ENCODE measurements at regions not wholly inside any gene's neighbourhood (a gene's known extent, or its start where the extent isn't known, plus 50 kb on each side); places are given as distances from the start of the nearest gene placed in this dataset.

DNA sequence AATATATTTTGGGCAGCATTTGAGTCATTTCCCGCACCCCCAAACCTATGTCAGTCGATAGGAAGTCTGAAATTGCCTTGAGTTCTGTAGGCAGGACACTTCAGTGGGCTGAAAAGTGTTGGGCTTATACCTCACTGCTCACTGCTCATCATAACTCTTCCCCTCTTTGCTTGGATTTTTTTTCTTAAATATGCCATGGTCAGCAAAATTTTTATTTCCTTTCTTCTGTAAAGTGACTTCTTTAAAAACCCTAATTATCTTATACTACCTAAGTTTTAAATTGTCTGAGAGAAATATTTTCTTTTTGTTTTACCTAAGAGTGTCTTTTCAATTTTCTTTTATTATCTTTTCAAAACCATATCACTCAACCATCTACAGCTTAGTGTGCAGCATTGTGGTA, 129.2 kb downstream of the KIF20B start:
- no peaks in the 10 kb centered on the region for H4K20me1 ChIP-seq (ENCODE audit: control insufficient read depth, extremely low read depth, insufficient read depth, low read length)
- TF ChIP-seq EZH2 (IDR thresholded peaks at IDR 0.05; ENCODE audit: low read length): no peak
- TF ChIP-seq, protein P1, sequence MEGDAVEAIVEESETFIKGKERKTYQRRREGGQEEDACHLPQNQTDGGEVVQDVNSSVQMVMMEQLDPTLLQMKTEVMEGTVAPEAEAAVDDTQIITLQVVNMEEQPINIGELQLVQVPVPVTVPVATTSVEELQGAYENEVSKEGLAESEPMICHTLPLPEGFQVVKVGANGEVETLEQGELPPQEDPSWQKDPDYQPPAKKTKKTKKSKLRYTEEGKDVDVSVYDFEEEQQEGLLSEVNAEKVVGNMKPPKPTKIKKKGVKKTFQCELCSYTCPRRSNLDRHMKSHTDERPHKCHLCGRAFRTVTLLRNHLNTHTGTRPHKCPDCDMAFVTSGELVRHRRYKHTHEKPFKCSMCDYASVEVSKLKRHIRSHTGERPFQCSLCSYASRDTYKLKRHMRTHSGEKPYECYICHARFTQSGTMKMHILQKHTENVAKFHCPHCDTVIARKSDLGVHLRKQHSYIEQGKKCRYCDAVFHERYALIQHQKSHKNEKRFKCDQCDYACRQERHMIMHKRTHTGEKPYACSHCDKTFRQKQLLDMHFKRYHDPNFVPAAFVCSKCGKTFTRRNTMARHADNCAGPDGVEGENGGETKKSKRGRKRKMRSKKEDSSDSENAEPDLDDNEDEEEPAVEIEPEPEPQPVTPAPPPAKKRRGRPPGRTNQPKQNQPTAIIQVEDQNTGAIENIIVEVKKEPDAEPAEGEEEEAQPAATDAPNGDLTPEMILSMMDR (optimal IDR thresholded peaks at IDR 0.05 in 1 of 3, IDR thresholded peaks at IDR 0.05 in 1 of 3, conservative IDR thresholded peaks at IDR 0.05 in 1 of 3; ENCODE audit: extremely low read depth in 1 of 3, insufficient read depth in 2 of 3, low read length in 3 of 3): no peak
- no peaks in the 10 kb centered on the region for H3K4me1 ChIP-seq (ENCODE audit: control insufficient read depth, extremely low read depth, insufficient read depth, low read length)
- no peak overlapping the region for H3K4me3 ChIP-seq (ENCODE audit: control insufficient read depth in 2 of 3, extremely low read depth in 1 of 3, insufficient read depth in 2 of 3, low read depth in 1 of 3, low read length in 3 of 3)
- H3K4me2 ChIP-seq (ENCODE audit: control insufficient read depth, extremely low read depth, insufficient read depth, low read depth, low read length): no peak overlapping the region
- FAIRE-seq (no peak), DNase-seq (ENCODE audit: low read depth, low spot score) (no peak)
- no peak overlapping the region for H2AFZ ChIP-seq (ENCODE audit: control insufficient read depth, low read length)
- H3K9ac ChIP-seq (ENCODE audit: control insufficient read depth, extremely low read depth, insufficient read depth, low read length): no peak overlapping the region
- dilution Hi-C loops (cut with MboI; ENCODE audit: extremely low pct_ligation_motif_present, low sequenced_read_pairs): no loop called here
- no peaks in the 10 kb centered on the region for H3K36me3 ChIP-seq (ENCODE audit: control insufficient read depth in 2 of 2, extremely low read depth in 1 of 2, insufficient read depth in 2 of 2, low read length in 2 of 2)
- H3K27ac ChIP-seq (ENCODE audit: control insufficient read depth, insufficient read depth, low read length): no peak overlapping the region
- no peaks in the 10 kb centered on the region for H3K27me3 ChIP-seq (ENCODE audit: control insufficient read depth, extremely low read depth, insufficient read depth, low read length)
- H3K9me1 ChIP-seq (ENCODE audit: control insufficient read depth, extremely low read depth, insufficient read depth, low read length): no peaks in the 10 kb centered on the region
- no peaks in the 10 kb centered on the region for H3K9me3 ChIP-seq (ENCODE audit: control insufficient read depth, low read depth, low read length)
- no peaks in the 10 kb centered on the region for H3K79me2 ChIP-seq (ENCODE audit: control insufficient read depth, insufficient read depth, low read length)

DNA sequence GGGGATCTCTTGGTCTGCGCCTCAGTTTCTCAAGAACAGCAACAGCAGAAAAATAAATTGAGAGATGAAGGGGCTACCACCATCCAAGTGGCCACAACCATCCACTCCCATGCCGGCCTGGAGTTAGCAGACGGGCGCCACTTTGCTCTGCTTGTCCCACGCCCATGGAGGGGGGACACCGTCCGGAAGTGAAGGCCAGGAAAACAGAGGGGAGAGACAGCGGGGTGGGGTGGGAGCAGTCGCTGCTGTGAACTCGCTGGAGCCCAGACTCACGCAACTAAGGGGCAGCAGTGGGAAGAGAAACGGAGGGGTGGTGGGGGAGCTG, 135.4 kb downstream of the KIF20B start:
- H4K20me1 ChIP-seq (ENCODE audit: control insufficient read depth, extremely low read depth, insufficient read depth, low read length): no peaks in the 10 kb centered on the region
- no peaks in the 10 kb centered on the region for H3K79me2 ChIP-seq (ENCODE audit: control insufficient read depth, insufficient read depth, low read length)
- no peaks in the 10 kb centered on the region for H3K36me3 ChIP-seq (ENCODE audit: control insufficient read depth in 2 of 2, extremely low read depth in 1 of 2, insufficient read depth in 2 of 2, low read length in 2 of 2)
- H3K4me1 ChIP-seq (ENCODE audit: control insufficient read depth, extremely low read depth, insufficient read depth, low read length): peaks cover 8% of the 10 kb centered on the region
- no peak overlapping the region for H3K9ac ChIP-seq (ENCODE audit: control insufficient read depth, extremely low read depth, insufficient read depth, low read length)
- no peak overlapping the region for H3K27ac ChIP-seq (ENCODE audit: control insufficient read depth, insufficient read depth, low read length)
- H3K9me1 ChIP-seq (ENCODE audit: control insufficient read depth, extremely low read depth, insufficient read depth, low read length): no peaks in the 10 kb centered on the region
- no peaks in the 10 kb centered on the region for H3K27me3 ChIP-seq (ENCODE audit: control insufficient read depth, extremely low read depth, insufficient read depth, low read length)
- dilution Hi-C loops (cut with MboI; ENCODE audit: extremely low pct_ligation_motif_present, low sequenced_read_pairs): no loop called here
- H3K9me3 ChIP-seq (ENCODE audit: control insufficient read depth, low read depth, low read length): no peaks in the 10 kb centered on the region
- H3K4me3 ChIP-seq (ENCODE audit: control insufficient read depth in 2 of 3, extremely low read depth in 1 of 3, insufficient read depth in 2 of 3, low read depth in 1 of 3, low read length in 3 of 3): peak overlapping the region in 1 of 3 experiments; percentile 68
- peak overlapping the region; percentile 84 for H3K4me2 ChIP-seq (ENCODE audit: control insufficient read depth, extremely low read depth, insufficient read depth, low read depth, low read length)
- DNase-seq (ENCODE audit: low read depth, low spot score) (no peak), FAIRE-seq (no peak)
- peak overlapping the region; percentile 88 for H2AFZ ChIP-seq (ENCODE audit: control insufficient read depth, low read length)
- TF ChIP-seq, protein P1 (optimal IDR thresholded peaks at IDR 0.05 in 1 of 3, IDR thresholded peaks at IDR 0.05 in 1 of 3, conservative IDR thresholded peaks at IDR 0.05 in 1 of 3; ENCODE audit: extremely low read depth in 1 of 3, insufficient read depth in 2 of 3, low read length in 3 of 3): no peak
- no peak for TF ChIP-seq EZH2 (IDR thresholded peaks at IDR 0.05; ENCODE audit: low read length)
